ENCODE measurements at regions not wholly inside any gene's neighbourhood (a gene's known extent, or its start where the extent isn't known, plus 50 kb on each side); places are given as distances from the start of the nearest gene placed in this dataset.
"Not testable (repeated sequence)": the region's sequence is repeated elsewhere in the genome, so short reads cannot be mapped to it uniquely, and the experiment has no call there.

- H4K20me1 ChIP-seq: peaks cover 0 to 16% (median 0%) of the 10 kb centered on the region in 11 experiments; a peak in 5 of 22 replicates
- peak overlapping the region in 5 of 11 experiments; percentile 44 to 59 (median 53); a peak in 8 of 22 replicates for H3K27ac ChIP-seq
- H3K9ac ChIP-seq: peak overlapping the region in 6 of 11 experiments; percentile 20 to 52 (median 48); a peak in 8 of 22 replicates
- H3K36me3 ChIP-seq: no peaks in the 10 kb centered on the region
- H3K4me3 ChIP-seq: peak overlapping the region in 3 of 10 experiments; percentile 31 to 43 (median 36); a peak in 5 of 20 replicates
- no peaks in the 10 kb centered on the region for H3K27me3 ChIP-seq
- no peak for TF ChIP-seq Cebpa-rat (IDR thresholded peaks at IDR 0.05)
- H3K9me3 ChIP-seq (replicated peaks in 1 of 11): peaks cover 0 to 5% (median 0%) of the 10 kb centered on the region in 11 experiments; a peak in 2 of 22 replicates
- peaks cover 83 to 87% (median 86%) of the 10 kb centered on the region in 10 experiments for H3K4me1 ChIP-seq
- H3K4me2 ChIP-seq: peak overlapping the region; percentile 85 to 100 (median 94)
Measured at GRCh38 chr7:64098-64915, 128.1 kb upstream of the FAM20C start.

DNA sequence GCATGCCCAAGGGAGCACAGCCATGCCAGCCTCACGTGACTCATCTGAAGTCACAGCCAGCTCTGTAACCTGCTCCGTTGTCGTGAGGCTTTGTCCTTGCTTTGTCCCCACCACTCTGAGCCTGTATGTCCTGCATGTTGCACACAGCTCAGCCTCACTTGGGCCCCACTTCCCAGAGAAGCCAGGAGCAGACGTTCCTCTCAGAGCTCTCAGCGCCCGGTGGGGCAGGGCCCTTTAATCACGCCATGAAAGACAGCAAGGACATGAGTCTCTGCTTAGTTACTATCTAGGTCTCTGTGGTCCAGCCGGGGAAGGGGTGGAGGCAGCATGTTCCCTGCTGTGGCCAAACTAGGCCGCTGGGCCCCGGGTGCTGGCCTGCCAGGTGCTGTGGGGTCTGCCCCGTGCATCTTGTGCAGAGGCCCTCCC is 127.4 kb upstream of the FAM20C start:
- H3K27ac ChIP-seq: peak overlapping the region in 3 of 11 experiments; percentile 44 to 59 (median 53); a peak in 5 of 22 replicates
- H3K9me3 ChIP-seq (replicated peaks in 1 of 11): peaks cover 0 to 5% (median 0%) of the 10 kb centered on the region in 11 experiments; a peak in 2 of 22 replicates
- no peak overlapping the region for H3K4me3 ChIP-seq
- peaks cover 83 to 87% (median 86%) of the 10 kb centered on the region in 10 experiments for H3K4me1 ChIP-seq
- no peak for TF ChIP-seq Cebpa-rat (IDR thresholded peaks at IDR 0.05)
- H3K36me3 ChIP-seq: no peaks in the 10 kb centered on the region
- no peaks in the 10 kb centered on the region for H3K27me3 ChIP-seq
- peaks cover 0 to 16% (median 0%) of the 10 kb centered on the region in 11 experiments; a peak in 5 of 22 replicates for H4K20me1 ChIP-seq
- H3K9ac ChIP-seq: peak overlapping the region in 5 of 11 experiments; percentile 0 to 47 (median 26); a peak in 1 of 22 replicates
- peak overlapping the region; percentile 85 to 100 (median 94) for H3K4me2 ChIP-seq

GRCh38 chr7:65554-65953 is 126.8 kb upstream of the FAM20C start:
- Histone ChIP-seq H3K27me3 (no peaks in the 10 kb centered on the region), H3K27ac (no peak overlapping the region), H3K9me3 (replicated peaks in 1 of 11) (peaks cover 0 to 5% (median 0%) of the 10 kb centered on the region in 11 experiments; a peak in 2 of 22 replicates), H3K36me3 (no peaks in the 10 kb centered on the region), H4K20me1 (peaks cover 0 to 16% (median 0%) of the 10 kb centered on the region in 11 experiments; a peak in 5 of 22 replicates), H3K4me1 (peaks cover 83 to 84% (median 84%) of the 10 kb centered on the region in 10 experiments), H3K9ac (no peak overlapping the region; a peak in 1 of 22 replicates), H3K4me3 (no peak overlapping the region), H3K4me2 (peak overlapping the region; percentile 85 to 100 (median 94))
- TF ChIP-seq Cebpa-rat (IDR thresholded peaks at IDR 0.05): no peak

DNA sequence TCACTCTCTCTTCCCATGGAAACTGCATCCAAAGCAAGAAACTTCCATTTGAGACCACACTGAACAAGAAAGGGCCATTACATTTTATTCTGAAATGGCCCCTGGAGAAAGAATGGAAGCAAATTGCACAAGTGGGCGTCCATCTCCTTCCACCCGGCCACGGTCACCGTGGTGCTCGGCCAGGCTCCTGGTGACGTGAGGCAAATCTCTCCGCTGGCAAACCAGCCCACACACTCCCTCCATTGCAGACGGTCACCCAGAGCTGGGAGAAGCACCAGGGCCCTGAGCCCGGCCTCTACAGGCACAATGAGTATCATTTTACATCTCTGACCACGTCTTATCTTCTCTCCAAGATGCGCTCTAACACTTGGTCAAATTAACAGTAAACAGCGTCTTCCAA is 126.1 kb upstream of the FAM20C start:
- Histone ChIP-seq H3K4me2 (peak overlapping the region; percentile 85 to 100 (median 94); a peak in 21 of 22 replicates), H3K4me1 (peaks cover 80 to 83% (median 82%) of the 10 kb centered on the region in 10 experiments), H3K9me3 (replicated peaks in 1 of 11) (peaks cover 0 to 5% (median 0%) of the 10 kb centered on the region in 11 experiments; a peak in 2 of 22 replicates), H3K27me3 (no peaks in the 10 kb centered on the region), H3K4me3 (no peak overlapping the region), H3K9ac (no peak overlapping the region), H4K20me1 (peaks cover 0 to 16% (median 0%) of the 10 kb centered on the region in 11 experiments; a peak in 5 of 22 replicates), H3K27ac (no peak overlapping the region), H3K36me3 (no peaks in the 10 kb centered on the region)
- no peak for TF ChIP-seq Cebpa-rat (IDR thresholded peaks at IDR 0.05)

DNA sequence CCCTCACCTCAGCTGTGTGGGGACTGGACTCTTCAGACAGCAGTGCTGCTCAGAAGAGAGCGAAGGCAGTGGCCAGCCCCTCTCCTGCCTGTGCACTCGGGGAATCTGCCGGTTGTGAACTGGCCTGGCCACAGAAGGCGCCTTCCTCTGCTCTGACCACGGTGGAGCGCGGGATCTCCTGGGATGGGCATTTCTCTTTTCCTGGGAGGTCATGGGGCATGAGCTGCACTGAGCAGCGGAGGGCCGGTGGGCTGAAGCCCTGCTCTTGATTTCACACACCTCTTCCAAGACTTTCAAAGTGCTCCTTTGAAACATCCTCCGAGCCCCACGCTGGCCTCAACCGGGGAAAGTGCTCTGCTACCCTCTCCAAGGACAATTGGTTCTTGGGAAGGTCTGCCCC is 125.6 kb upstream of the FAM20C start:
- H4K20me1 ChIP-seq: peaks cover 0 to 16% (median 0%) of the 10 kb centered on the region in 11 experiments; a peak in 5 of 22 replicates
- H3K27me3 ChIP-seq: no peaks in the 10 kb centered on the region
- peaks cover 0 to 5% (median 0%) of the 10 kb centered on the region in 11 experiments; a peak in 2 of 22 replicates for H3K9me3 ChIP-seq (replicated peaks in 1 of 11)
- peaks cover 76 to 79% (median 78%) of the 10 kb centered on the region in 10 experiments for H3K4me1 ChIP-seq
- no peaks in the 10 kb centered on the region for H3K36me3 ChIP-seq
- no peak overlapping the region for H3K4me3 ChIP-seq
- no peak overlapping the region for H3K27ac ChIP-seq
- H3K9ac ChIP-seq: no peak overlapping the region
- TF ChIP-seq Cebpa-rat (IDR thresholded peaks at IDR 0.05): no peak
- H3K4me2 ChIP-seq: peak overlapping the region; percentile 59 to 100 (median 94)

GRCh38 chr7:67661-68395 is 124.5 kb upstream of the FAM20C start:
- no peak for TF ChIP-seq Cebpa-rat (IDR thresholded peaks at IDR 0.05)
- Histone ChIP-seq H3K27ac (no peak overlapping the region), H4K20me1 (peaks cover 0 to 16% (median 0%) of the 10 kb centered on the region in 11 experiments; a peak in 5 of 22 replicates), H3K9ac (no peak overlapping the region), H3K27me3 (no peaks in the 10 kb centered on the region), H3K4me1 (peaks cover 65 to 79% (median 76%) of the 10 kb centered on the region in 10 experiments), H3K36me3 (no peaks in the 10 kb centered on the region), H3K9me3 (replicated peaks in 1 of 11) (peaks cover 0 to 5% (median 0%) of the 10 kb centered on the region in 11 experiments; a peak in 2 of 22 replicates), H3K4me3 (no peak overlapping the region), H3K4me2 (peak overlapping the region; percentile 59 to 100 (median 94))

GRCh38 chr7:68629-69028 is 123.7 kb upstream of the FAM20C start:
- Histone ChIP-seq H3K9ac (no peak overlapping the region), H3K4me2 (peak overlapping the region; percentile 59 to 100 (median 94)), H4K20me1 (peaks cover 0 to 9% (median 0%) of the 10 kb centered on the region in 11 experiments; a peak in 5 of 22 replicates), H3K27ac (no peak overlapping the region), H3K9me3 (replicated peaks in 1 of 11) (peaks cover 0 to 5% (median 0%) of the 10 kb centered on the region in 11 experiments; a peak in 2 of 22 replicates), H3K27me3 (no peaks in the 10 kb centered on the region), H3K4me1 (peaks cover 57 to 74% (median 70%) of the 10 kb centered on the region in 10 experiments), H3K36me3 (no peaks in the 10 kb centered on the region), H3K4me3 (no peak overlapping the region)
- no peak for TF ChIP-seq Cebpa-rat (IDR thresholded peaks at IDR 0.05)

- H3K27me3 ChIP-seq; H3K36me3 ChIP-seq; H3K9ac ChIP-seq; H3K27ac ChIP-seq; H3K9me3 ChIP-seq (replicated peaks in 1 of 11); H3K4me3 ChIP-seq; H4K20me1 ChIP-seq: not testable (repeated sequence)
- Histone ChIP-seq H3K4me2 (peak overlapping the region; percentile 59 to 100 (median 94); a peak in 21 of 22 replicates), H3K4me1 (peaks cover 57 to 74% (median 70%) of the 10 kb centered on the region in 10 experiments)
Measured at GRCh38 chr7:69052-69451, 123.3 kb upstream of the FAM20C start.

DNA sequence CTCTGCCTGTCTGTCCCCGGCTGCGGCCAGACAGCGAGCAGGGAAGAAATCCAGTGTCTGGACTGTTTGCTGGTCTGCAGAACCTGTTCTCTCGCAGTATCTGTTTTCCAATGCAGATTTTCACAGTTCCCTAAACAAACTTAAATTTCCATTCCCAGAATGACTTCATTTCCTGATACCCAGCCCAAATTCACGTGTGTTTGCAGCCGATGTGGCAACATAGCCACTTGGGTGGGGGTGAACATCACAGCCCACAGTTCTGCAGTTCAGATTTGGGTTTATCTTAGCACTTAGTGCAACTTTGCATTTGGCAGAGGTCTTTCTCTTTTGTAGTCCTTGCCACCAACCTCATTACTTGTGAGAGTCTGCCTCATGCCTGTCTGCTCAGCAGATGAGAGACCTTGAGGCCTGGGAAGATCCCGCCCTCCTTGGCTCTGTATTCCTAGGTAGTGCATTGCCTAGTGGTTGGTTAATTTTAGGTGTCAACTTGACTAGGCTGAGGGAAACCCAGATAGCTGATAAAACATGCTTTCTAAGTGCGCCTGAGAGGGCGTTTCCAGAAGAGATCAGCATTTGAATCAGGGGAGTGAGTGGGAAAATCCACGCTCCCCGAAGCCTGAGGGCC is 122.8 kb upstream of the FAM20C start:
- not testable (repeated sequence) for H3K9ac ChIP-seq; H3K36me3 ChIP-seq; H4K20me1 ChIP-seq; H3K4me3 ChIP-seq; H3K9me3 ChIP-seq (replicated peaks in 1 of 11); H3K27me3 ChIP-seq; H3K27ac ChIP-seq
- H3K4me2 ChIP-seq: peak overlapping the region in 4 of 11 experiments; percentile 29 to 55 (median 36); a peak in 3 of 22 replicates
- H3K4me1 ChIP-seq: peaks cover 55 to 72% (median 67%) of the 10 kb centered on the region in 10 experiments

DNA sequence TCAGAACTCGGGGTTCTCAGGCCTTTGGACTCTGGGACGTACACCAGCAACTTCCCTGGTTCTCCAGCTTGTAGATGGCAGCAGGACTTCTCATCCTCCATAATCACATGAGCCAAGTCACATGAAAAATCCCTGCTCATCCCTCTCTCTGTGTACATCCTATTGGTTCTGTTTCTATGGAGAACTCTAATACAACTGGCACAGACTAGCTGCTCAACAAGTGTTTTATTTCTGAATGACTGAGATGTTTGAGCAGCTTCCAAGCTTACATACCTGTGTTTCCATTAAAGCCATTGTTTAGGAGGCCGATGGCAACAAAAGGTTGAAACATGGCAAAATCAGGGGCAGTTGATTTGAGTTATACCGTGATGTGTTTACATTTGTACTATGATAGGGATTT is 122.2 kb upstream of the FAM20C start:
- not testable (repeated sequence) for H3K36me3 ChIP-seq; H4K20me1 ChIP-seq; H3K9me3 ChIP-seq (replicated peaks in 1 of 11); H3K4me3 ChIP-seq; H3K9ac ChIP-seq; H3K27me3 ChIP-seq; H3K27ac ChIP-seq
- Histone ChIP-seq H3K4me2 (peak overlapping the region in 3 of 11 experiments; percentile 29 to 52 (median 31); a peak in 1 of 22 replicates), H3K4me1 (peaks cover 50 to 71% (median 65%) of the 10 kb centered on the region in 10 experiments)

- H4K20me1 ChIP-seq; H3K27ac ChIP-seq; H3K9ac ChIP-seq; H3K4me3 ChIP-seq; H3K36me3 ChIP-seq; H3K9me3 ChIP-seq (replicated peaks in 1 of 11); H3K27me3 ChIP-seq: not testable (repeated sequence)
- peak overlapping the region; percentile 26 to 53 (median 37); a peak in 13 of 22 replicates for H3K4me2 ChIP-seq
- H3K4me1 ChIP-seq: peaks cover 42 to 69% (median 63%) of the 10 kb centered on the region in 10 experiments
Measured at GRCh38 chr7:70989-71388, 121.4 kb upstream of the FAM20C start.
